ENCODE measurements at regions not wholly inside any gene's neighbourhood (a gene's known extent, or its start where the extent isn't known, plus 50 kb on each side); places are given as distances from the start of the nearest gene placed in this dataset.
"Not testable (repeated sequence)": the region's sequence is repeated elsewhere in the genome, so short reads cannot be mapped to it uniquely, and the experiment has no call there.

DNA sequence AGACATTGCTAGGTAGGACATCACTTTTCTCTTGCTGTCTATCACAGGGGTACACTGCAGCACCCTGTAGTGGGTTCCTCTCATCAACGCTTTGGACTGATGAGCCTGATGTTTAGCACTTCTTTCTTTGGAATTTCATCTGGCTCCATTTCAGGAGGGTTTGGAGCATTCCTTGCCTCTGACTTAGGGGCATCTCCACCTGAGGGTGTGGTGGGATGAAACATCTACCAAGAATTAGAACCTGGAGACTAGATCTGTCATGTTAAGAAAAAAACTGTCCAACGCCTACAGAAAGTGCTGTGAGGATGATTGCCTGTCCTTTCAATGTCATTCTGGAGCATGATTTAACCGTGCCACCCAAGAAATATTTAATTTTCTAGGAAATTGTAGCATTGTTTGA lies 648.4 kb downstream of the ETS1 start:
- no peak for ATAC-seq
- TF ChIP-seq ISL1 (CRISPR knock-in tag; IDR thresholded peaks at IDR 0.05) (no peak), SNAI2 (CRISPR knock-in tag; IDR thresholded peaks at IDR 0.05) (no peak), GLIS3 (CRISPR knock-in tag; IDR thresholded peaks at IDR 0.05) (no peak), TOX (CRISPR knock-in tag; IDR thresholded peaks at IDR 0.05; ENCODE audit: borderline replicate concordance) (no peak), ZNF70 (CRISPR knock-in tag; IDR thresholded peaks at IDR 0.05) (no peak), ZFP3 (CRISPR knock-in tag; IDR thresholded peaks at IDR 0.05) (no peak), TCF4 (CRISPR knock-in tag; IDR thresholded peaks at IDR 0.05; ENCODE audit: borderline replicate concordance) (no peak), PPARA (CRISPR knock-in tag; IDR thresholded peaks at IDR 0.05; ENCODE audit: borderline replicate concordance) (no peak), ZFP30 (CRISPR knock-in tag; IDR thresholded peaks at IDR 0.05) (no peak), ARNTL (CRISPR knock-in tag; IDR thresholded peaks at IDR 0.05; ENCODE audit: borderline replicate concordance, low read depth) (no peak), ZNF565 (CRISPR knock-in tag; conservative IDR thresholded peaks at IDR 0.05; ENCODE audit: low read depth) (no peak), BACH2 (CRISPR knock-in tag; IDR thresholded peaks at IDR 0.05; ENCODE audit: borderline replicate concordance) (no peak), ZNF8 (CRISPR knock-in tag; IDR thresholded peaks at IDR 0.05) (no peak), CSDC2 (CRISPR knock-in tag; IDR thresholded peaks at IDR 0.05) (no peak), OSR1 (CRISPR knock-in tag; IDR thresholded peaks at IDR 0.05) (no peak), RARB (CRISPR knock-in tag; IDR thresholded peaks at IDR 0.05) (no peak)
- TF ChIP-seq, protein P1, sequence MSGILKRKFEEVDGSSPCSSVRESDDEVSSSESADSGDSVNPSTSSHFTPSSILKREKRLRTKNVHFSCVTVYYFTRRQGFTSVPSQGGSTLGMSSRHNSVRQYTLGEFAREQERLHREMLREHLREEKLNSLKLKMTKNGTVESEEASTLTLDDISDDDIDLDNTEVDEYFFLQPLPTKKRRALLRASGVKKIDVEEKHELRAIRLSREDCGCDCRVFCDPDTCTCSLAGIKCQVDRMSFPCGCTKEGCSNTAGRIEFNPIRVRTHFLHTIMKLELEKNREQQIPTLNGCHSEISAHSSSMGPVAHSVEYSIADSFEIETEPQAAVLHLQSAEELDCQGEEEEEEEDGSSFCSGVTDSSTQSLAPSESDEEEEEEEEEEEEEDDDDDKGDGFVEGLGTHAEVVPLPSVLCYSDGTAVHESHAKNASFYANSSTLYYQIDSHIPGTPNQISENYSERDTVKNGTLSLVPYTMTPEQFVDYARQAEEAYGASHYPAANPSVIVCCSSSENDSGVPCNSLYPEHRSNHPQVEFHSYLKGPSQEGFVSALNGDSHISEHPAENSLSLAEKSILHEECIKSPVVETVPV (CRISPR knock-in tag; IDR thresholded peaks at IDR 0.05): no peak
- TF ChIP-seq, protein P2, sequence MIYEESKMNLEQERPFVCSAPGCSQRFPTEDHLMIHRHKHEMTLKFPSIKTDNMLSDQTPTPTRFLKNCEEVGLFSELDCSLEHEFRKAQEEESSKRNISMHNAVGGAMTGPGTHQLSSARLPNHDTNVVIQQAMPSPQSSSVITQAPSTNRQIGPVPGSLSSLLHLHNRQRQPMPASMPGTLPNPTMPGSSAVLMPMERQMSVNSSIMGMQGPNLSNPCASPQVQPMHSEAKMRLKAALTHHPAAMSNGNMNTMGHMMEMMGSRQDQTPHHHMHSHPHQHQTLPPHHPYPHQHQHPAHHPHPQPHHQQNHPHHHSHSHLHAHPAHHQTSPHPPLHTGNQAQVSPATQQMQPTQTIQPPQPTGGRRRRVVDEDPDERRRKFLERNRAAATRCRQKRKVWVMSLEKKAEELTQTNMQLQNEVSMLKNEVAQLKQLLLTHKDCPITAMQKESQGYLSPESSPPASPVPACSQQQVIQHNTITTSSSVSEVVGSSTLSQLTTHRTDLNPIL (CRISPR knock-in tag; IDR thresholded peaks at IDR 0.05; ENCODE audit: low read depth): no peak
- TF ChIP-seq, protein P3, sequence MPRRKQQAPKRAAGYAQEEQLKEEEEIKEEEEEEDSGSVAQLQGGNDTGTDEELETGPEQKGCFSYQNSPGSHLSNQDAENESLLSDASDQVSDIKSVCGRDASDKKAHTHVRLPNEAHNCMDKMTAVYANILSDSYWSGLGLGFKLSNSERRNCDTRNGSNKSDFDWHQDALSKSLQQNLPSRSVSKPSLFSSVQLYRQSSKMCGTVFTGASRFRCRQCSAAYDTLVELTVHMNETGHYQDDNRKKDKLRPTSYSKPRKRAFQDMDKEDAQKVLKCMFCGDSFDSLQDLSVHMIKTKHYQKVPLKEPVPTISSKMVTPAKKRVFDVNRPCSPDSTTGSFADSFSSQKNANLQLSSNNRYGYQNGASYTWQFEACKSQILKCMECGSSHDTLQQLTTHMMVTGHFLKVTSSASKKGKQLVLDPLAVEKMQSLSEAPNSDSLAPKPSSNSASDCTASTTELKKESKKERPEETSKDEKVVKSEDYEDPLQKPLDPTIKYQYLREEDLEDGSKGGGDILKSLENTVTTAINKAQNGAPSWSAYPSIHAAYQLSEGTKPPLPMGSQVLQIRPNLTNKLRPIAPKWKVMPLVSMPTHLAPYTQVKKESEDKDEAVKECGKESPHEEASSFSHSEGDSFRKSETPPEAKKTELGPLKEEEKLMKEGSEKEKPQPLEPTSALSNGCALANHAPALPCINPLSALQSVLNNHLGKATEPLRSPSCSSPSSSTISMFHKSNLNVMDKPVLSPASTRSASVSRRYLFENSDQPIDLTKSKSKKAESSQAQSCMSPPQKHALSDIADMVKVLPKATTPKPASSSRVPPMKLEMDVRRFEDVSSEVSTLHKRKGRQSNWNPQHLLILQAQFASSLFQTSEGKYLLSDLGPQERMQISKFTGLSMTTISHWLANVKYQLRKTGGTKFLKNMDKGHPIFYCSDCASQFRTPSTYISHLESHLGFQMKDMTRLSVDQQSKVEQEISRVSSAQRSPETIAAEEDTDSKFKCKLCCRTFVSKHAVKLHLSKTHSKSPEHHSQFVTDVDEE (CRISPR knock-in tag; IDR thresholded peaks at IDR 0.05): no peak
- TF ChIP-seq, protein P4, sequence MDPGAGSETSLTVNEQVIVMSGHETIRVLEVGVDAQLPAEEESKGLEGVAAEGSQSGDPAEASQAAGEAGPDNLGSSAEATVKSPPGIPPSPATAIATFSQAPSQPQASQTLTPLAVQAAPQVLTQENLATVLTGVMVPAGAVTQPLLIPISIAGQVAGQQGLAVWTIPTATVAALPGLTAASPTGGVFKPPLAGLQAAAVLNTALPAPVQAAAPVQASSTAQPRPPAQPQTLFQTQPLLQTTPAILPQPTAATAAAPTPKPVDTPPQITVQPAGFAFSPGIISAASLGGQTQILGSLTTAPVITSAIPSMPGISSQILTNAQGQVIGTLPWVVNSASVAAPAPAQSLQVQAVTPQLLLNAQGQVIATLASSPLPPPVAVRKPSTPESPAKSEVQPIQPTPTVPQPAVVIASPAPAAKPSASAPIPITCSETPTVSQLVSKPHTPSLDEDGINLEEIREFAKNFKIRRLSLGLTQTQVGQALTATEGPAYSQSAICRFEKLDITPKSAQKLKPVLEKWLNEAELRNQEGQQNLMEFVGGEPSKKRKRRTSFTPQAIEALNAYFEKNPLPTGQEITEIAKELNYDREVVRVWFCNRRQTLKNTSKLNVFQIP (CRISPR knock-in tag; IDR thresholded peaks at IDR 0.05; ENCODE audit: borderline replicate concordance, low read depth): no peak

DNA sequence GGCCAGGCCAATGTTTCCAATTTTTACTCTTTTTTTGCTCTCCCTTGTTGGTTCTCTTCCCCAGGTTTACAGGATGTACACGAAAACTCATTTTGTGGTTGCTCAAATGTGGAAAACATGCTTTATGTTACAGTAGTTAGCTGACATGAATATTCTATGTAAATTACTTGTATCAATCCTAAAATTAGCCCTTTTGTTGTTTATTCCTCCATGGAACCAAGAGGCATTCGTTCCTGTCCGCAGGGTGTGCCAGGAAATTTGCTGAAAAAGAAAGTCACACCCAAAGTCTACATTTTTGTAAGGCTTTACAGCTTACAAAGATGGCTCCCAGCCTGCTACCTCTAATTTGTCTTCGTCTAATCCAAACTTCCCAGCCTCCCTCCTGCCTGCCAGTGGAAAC lies 652.3 kb downstream of the ETS1 start:
- ATAC-seq: no peak
- TF ChIP-seq ZNF8 (CRISPR knock-in tag; IDR thresholded peaks at IDR 0.05) (no peak), ARNTL (CRISPR knock-in tag; IDR thresholded peaks at IDR 0.05; ENCODE audit: borderline replicate concordance, low read depth) (no peak), ZFP3 (CRISPR knock-in tag; IDR thresholded peaks at IDR 0.05) (no peak), TCF4 (CRISPR knock-in tag; IDR thresholded peaks at IDR 0.05; ENCODE audit: borderline replicate concordance) (no peak), PPARA (CRISPR knock-in tag; IDR thresholded peaks at IDR 0.05; ENCODE audit: borderline replicate concordance) (no peak), ZNF70 (CRISPR knock-in tag; IDR thresholded peaks at IDR 0.05) (no peak), OSR1 (CRISPR knock-in tag; IDR thresholded peaks at IDR 0.05) (no peak), ZNF565 (CRISPR knock-in tag; conservative IDR thresholded peaks at IDR 0.05; ENCODE audit: low read depth) (no peak), GLIS3 (CRISPR knock-in tag; IDR thresholded peaks at IDR 0.05) (no peak), ZC3H10 (CRISPR knock-in tag; IDR thresholded peaks at IDR 0.05) (no peak), CSDC2 (CRISPR knock-in tag; IDR thresholded peaks at IDR 0.05) (no peak), ESRRG (CRISPR knock-in tag; IDR thresholded peaks at IDR 0.05) (no peak)
- TF ChIP-seq, protein P2 (CRISPR knock-in tag; IDR thresholded peaks at IDR 0.05; ENCODE audit: low read depth): no peak
- TF ChIP-seq, protein P5, sequence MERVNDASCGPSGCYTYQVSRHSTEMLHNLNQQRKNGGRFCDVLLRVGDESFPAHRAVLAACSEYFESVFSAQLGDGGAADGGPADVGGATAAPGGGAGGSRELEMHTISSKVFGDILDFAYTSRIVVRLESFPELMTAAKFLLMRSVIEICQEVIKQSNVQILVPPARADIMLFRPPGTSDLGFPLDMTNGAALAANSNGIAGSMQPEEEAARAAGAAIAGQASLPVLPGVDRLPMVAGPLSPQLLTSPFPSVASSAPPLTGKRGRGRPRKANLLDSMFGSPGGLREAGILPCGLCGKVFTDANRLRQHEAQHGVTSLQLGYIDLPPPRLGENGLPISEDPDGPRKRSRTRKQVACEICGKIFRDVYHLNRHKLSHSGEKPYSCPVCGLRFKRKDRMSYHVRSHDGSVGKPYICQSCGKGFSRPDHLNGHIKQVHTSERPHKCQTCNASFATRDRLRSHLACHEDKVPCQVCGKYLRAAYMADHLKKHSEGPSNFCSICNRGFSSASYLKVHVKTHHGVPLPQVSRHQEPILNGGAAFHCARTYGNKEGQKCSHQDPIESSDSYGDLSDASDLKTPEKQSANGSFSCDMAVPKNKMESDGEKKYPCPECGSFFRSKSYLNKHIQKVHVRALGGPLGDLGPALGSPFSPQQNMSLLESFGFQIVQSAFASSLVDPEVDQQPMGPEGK (CRISPR knock-in tag; IDR thresholded peaks at IDR 0.05; ENCODE audit: borderline replicate concordance): no peak
- TF ChIP-seq, protein P4 (CRISPR knock-in tag; IDR thresholded peaks at IDR 0.05; ENCODE audit: borderline replicate concordance, low read depth): no peak

DNA sequence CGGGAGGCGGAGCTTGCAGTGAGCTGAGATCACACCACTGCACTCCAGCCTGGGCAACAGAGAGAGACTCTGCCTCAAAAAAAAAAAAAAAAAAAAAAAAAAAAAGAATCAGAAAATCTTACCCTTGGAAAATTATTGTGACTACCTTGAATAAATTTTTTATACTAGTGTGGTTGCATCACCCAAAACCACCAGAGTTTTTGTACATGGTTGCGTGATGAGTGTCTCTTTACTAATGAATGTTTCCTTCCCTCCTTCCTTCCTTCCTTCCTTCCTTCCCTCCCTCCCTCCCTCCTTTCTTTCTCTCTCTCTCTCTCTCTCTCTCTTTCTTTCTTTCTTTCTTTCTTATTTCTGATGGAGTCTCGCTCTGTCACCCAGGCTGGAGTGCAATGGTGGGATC lies 653.4 kb downstream of the ETS1 start:
- ATAC-seq: not testable (repeated sequence)
